ENCODE measurements at regions not wholly inside any gene's neighbourhood (a gene's known extent, or its start where the extent isn't known, plus 50 kb on each side); places are given as distances from the start of the nearest gene placed in this dataset.
A peak's percentile ranks its signal among the peaks of the same experiment; 100 is the strongest.

DNA sequence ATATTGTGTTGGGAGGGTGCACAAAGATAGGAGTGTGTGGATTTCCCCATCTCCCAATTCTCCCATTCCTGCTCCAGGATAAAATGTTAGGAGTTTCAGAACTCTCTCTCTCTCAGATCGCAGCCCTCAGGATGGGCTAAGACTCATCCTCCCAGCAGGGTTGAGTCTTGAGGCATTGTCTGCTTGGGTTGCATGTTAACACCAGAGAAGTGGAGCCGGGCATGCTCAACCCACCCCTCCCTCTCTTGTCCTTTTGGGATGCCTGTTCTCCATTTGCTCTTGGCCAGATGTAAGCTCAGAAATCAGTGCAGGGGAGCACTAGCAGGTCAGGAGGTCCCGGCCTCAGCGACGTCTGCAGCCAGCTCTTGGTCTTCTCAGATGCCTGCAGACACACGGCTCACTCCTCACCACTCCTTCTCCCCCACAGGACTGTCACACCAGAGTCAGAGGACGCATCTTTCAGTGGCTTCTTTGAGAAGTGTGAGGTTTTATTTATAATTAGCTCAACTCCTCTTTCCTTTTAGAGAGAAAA, 1456.5 kb downstream of the TBC1D22A start:
- TF ChIP-seq, protein P1, sequence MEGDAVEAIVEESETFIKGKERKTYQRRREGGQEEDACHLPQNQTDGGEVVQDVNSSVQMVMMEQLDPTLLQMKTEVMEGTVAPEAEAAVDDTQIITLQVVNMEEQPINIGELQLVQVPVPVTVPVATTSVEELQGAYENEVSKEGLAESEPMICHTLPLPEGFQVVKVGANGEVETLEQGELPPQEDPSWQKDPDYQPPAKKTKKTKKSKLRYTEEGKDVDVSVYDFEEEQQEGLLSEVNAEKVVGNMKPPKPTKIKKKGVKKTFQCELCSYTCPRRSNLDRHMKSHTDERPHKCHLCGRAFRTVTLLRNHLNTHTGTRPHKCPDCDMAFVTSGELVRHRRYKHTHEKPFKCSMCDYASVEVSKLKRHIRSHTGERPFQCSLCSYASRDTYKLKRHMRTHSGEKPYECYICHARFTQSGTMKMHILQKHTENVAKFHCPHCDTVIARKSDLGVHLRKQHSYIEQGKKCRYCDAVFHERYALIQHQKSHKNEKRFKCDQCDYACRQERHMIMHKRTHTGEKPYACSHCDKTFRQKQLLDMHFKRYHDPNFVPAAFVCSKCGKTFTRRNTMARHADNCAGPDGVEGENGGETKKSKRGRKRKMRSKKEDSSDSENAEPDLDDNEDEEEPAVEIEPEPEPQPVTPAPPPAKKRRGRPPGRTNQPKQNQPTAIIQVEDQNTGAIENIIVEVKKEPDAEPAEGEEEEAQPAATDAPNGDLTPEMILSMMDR (IDR thresholded peaks at IDR 0.05), result no peak
- H3K4me3 ChIP-seq, result no peak overlapping the region
- peak; percentile 36 for DNase-seq (ENCODE audit: low spot score)
- no peak overlapping the region for H3K27ac ChIP-seq

DNA sequence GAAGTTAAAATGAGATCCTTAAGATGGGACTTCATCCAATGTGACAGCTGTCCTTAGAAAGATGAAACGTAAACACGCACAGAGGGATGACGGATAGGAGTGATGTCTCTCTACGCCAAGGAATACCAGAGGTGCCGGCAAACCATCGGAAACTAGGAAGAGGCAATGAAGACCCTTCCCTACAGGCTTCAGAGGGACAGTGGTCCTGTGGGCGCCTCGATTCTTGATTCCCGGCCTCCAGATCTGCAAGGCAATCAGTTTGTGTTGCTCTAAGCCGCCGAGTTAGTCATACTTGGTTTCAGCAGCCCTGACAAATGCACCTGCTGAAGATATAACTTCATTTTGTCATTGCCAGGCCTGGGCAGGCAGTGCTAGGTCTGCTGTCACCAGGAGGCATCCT, 1455.1 kb downstream of the TBC1D22A start:
- Histone ChIP-seq H3K4me3 (no peak overlapping the region), H3K27ac (no peak overlapping the region)
- DNase-seq (ENCODE audit: low spot score), result peak; percentile 53
- TF ChIP-seq, protein P1 (IDR thresholded peaks at IDR 0.05), result no peak

DNA sequence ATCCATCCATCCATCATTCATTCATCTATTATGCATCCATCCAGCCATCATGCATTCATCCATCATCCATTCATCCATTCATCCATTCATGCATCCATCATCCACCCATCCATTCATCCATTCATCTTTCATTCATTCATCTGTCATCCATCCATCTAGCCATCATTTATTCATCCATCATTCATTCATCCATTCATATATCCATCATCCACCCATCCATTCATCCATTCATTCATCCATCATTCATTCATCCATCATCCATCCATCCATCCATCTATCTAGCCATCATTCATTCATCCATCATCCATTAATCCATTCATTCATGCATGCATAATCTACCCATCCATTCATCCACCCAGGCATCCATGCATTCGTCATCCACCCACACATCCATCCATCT, 1450.3 kb downstream of the TBC1D22A start:
- Histone ChIP-seq H3K27ac (no peak overlapping the region), H3K4me3 (no peak overlapping the region)
- DNase-seq (ENCODE audit: low spot score), result no peak
- TF ChIP-seq, protein P1 (IDR thresholded peaks at IDR 0.05), result no peak

DNA sequence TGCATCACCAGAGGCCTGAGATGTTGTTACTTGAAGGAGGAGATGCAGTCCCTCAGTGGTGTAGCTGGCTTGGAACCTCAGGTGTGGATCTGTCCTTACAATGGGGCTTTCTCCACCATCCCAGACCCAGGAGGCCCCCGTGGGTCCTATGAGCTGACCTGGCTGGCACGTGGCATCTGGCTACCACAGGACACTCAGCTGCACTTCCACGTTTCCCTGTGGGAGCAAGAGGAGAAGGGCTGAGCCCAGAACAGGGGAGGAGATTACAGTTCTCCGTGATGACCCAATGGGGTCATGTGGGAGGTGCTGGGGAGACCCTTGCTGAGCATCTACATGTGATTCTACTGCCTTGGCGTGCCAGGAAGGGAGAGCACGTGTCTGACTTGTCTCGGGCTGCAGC, 1448.4 kb downstream of the TBC1D22A start:
- Histone ChIP-seq H3K27ac (no peak overlapping the region), H3K4me3 (no peak overlapping the region)
- no peak for DNase-seq (ENCODE audit: low spot score)
- TF ChIP-seq, protein P1 (IDR thresholded peaks at IDR 0.05), result no peak

DNA sequence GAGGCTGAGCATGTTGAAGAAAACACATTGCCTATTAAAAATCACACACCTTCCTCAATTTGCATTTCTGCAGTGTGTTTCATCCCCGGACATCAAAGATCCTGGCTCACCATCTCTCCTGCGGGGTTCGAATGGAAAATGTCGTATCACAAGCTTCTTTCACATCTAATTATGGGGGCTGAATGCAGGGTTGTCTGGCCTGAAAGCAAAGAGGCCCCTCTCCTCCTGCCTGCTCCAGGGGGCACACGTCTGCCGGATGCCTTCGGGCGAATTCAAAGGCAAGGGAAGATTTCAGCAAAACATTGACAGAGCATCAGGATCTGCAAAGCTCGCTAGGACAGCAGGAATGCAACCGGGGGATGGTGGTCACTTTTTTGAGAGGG, 1447.7 kb downstream of the TBC1D22A start:
- DNase-seq (ENCODE audit: low spot score), result no peak
- TF ChIP-seq, protein P1 (IDR thresholded peaks at IDR 0.05), result no peak
- Histone ChIP-seq H3K27ac (no peak overlapping the region), H3K4me3 (no peak overlapping the region)

DNA sequence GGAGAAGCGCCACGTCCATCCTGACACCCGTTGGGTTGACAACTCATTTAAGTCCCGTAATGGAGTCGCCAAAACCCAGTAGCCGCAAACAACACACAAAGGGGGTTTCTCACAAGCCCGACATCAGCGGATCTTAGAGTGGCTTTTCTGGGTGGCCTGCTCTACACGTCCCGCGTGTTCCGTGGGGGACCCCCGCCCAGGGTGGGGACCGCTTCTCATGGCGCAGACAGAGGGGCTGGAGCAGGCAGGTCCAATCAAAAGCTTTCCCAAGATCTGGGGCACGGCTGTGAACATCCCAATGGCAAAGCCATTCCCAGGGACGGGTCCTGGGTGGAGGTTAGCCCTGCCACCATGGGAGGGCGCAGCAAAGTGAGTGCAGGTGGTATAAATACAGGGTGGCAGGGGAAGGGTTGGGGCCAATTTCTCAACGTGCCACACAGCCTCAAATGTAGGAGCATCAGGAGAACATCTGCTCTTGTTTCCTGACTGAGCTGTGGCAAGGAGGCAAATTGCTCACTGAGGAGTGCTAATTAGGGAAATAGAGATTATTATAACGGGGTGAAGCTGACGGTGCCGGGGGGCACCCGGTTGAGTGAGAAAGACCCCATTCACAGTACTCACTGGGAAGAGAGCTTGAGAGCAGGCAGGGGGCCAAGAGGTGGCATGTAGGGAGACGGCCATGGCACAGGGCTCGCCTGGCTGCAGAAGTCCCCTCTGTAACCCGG, 1447.2 kb downstream of the TBC1D22A start:
- no peak overlapping the region for H3K4me3 ChIP-seq
- no peak overlapping the region for H3K27ac ChIP-seq
- TF ChIP-seq, protein P1 (IDR thresholded peaks at IDR 0.05), result no peak
- no peak for DNase-seq (ENCODE audit: low spot score)

DNA sequence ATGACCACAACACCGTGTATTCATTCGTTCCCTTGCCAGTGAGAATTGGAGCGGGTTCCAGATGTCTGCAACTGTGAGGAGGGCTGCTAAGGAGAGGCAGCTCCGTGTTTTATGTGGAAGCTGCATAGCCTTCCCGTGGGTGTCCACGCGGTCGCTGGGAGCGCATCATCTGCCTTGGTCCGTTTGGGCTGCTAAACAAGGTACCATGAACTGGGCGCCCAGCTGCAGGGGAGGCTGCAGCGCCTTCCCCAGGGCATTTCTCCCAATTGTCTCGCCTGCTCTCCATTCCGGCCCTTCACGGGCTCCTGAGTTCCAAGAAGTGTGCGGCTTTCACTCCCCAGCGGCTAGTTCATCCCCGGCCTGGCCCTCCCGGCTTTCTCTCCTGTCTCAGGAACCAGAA, 1446.4 kb downstream of the TBC1D22A start:
- no peak for DNase-seq (ENCODE audit: low spot score)
- Histone ChIP-seq H3K4me3 (no peak overlapping the region), H3K27ac (no peak overlapping the region)
- TF ChIP-seq, protein P1 (IDR thresholded peaks at IDR 0.05), result no peak
